GM18507 (cell line): ENCODE measurements at regions not wholly inside any gene's neighbourhood (a gene's known extent, or its start where the extent isn't known, plus 50 kb on each side); places are given as distances from the start of the nearest gene placed in this dataset.
"Not testable (repeated sequence)": the region's sequence is repeated elsewhere in the genome, so short reads cannot be mapped to it uniquely, and the experiment has no call there.

Experiments
- DNase-seq: peaks from one replicate; pipeline ENCODE4 v3.0.0; 2011; ENCODE audit warnings: low read depth; ENCODE audit not compliant: insufficient read length; ENCODE audit errors: extremely low spot score
- FAIRE-seq: peaks from 2 replicates; lab custom pipeline; 2011; peaks lifted over from hg19 to GRCh38; lab: Jason Lieb, UNC

DNA sequence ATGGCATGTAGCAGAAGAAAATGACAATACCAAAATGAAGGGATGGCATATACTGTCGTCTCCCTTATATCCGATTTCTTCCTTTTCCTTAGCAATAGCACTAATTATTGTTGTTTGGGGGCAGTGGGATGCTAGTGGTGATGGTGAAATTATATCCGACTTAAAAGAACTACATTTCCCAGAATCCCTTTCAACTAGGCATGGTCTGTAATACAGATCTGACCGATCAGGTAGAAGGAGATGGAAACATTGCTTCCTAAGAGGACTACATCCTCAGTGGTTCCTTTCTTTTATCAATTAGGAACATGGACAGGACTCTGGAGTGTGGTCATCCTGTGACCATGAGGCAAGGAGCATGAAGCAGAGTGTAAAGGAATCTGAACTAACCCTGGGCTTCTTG lies 532.6 kb downstream of the CBLN4 start:
- FAIRE-seq (no peak), DNase-seq (no peak)

DNA sequence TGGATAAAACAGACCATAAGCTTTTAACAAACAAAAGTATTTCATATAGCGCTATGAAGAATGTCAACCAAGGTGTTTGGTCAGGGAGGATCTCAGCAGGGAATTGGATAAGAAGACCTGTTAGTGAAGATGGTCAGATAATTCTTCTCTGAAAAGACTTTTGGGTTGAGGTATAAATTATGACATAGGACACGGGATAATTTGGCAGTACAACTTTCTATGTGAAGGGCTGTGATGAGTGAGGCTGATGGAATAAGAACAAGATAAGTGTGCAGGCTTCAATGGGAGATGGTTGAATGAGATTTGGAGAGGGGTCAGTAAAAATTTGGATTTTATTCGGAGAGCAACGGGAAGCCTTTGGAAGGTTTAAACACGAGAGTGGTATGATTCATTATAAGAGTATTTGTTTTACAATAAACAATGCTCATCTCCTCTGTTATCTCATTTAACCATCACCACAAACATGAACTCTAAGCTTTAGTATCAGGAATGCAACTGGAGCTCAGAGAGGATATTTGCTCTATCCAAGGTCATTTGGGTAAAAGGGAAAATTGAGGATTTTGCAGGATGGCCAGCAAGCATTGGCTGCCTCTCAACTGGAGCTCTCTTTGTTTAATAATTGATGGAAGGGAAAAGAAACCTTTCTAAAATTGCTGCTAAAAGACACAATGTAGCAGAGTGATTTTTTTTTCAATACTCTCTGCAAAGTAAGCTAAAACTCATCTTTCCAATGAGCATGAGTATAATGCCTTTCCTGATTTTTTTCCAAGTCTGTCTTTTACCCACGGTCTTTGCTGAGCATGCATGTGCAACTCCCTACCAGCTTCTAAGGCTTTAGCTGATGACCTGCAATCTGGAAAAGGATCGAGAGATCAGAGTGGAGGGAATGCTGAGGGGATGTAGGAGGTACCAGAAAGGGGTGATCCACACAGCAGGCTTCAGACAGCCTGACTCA lies 534.0 kb downstream of the CBLN4 start:
- FAIRE-seq = no peak
- no peak for DNase-seq

DNA sequence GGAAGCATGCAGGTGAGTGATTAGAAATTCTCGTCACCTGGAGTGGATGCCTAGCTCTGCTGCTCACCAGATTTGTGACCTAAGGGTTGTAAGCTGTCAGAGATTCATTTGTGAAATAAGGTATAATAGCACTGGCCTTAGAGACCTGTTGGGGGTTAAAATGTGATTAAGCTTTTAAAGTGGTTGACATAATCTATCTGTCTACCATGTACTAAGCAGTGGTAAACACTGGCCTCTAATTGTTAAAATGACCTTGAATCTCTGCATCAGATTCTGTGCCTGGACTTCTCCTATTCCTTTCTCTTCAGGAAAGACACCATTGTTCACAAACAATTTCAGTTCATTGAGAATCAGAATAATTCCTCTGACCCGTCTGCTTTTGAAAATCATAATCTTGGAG lies 536.2 kb downstream of the CBLN4 start:
- FAIRE-seq (no peak), DNase-seq (no peak)

DNA sequence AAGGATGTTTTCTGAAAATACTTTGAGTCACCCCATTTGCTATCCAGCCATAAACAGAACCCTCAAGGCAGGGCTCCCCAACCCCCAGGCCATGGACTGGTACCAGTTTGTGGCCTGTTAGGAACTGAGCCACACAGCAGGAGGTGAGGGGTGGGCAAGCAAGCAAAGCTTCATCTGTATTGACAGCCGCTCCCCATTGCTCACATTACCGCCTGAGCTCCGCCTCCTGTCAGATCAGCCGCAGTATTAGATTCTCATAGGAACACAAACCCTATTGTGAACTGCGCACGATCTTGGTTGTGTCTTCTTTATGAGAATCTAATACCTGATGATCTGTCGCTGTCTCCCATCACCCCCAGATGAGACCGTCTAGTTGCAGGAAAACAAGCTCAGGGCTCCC lies 543.8 kb downstream of the CBLN4 start:
- no peak for DNase-seq
- no peak for FAIRE-seq

DNA sequence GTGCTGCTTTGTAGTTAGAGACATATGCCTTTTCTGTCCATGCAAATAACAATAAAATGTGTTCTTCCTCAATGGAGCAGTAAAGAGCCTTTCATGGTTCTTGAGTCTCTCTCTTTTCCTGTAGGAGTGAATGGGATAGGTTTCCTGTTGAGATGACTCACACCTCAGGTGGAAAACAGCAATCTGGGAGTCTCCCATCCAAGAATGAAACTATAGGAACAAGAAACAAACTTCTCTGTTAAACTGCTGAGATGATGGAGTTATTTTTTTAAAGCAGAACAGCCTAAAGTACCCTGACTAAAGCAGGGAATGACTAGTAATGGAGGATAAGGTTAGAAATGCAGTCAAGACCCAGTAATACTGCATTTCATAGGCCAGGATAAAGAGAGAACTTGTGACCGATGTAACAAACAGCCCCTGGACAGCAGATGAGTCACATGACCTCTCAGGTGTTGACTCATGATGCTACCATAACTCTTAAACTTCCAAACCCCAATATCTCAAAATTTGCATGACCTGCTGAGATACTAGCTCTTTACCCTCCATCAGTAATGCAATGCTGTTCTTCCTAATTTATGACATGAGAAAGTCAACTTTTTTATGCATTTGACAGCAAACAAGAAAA lies 548.9 kb downstream of the CBLN4 start:
- FAIRE-seq (no peak), DNase-seq (no peak)

DNA sequence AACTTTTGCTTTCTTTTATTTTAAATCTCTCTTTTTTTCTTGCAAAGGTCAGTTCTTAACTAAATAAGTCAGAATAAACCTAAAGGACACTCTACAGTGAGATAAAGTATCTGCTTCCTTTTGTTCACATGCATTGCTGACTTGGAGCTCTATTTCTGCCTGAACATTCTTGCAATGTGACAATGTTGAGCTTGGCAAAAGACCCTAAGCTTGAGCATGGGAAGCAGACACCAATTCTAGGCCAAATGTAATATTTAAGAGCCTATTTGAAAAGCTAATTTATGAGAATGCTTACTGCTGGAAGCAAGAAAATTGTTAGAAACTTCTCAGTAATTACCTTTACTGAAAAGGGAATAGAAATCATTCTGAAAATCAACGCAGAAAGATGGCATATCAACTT lies 556.2 kb downstream of the CBLN4 start:
- no peak for DNase-seq
- FAIRE-seq = no peak

DNA sequence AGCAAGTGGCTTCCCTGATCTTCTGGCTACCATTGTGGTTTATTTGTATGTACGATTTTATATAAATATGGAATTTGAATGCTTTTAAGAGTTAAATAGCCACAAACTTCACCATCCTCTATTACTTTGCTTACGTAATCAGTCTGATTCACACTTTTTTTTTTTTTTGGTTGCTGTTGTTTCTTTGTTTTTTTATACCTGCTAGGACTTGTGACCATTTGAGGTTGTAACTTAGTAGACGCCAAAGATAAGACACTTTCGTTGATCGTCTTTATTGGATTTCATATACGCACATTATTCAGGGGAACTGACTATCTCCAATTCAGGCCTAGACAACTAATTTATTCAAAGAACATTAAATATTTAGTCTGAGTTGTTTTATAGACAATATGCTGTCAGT lies 559.0 kb downstream of the CBLN4 start:
- FAIRE-seq (no peak), DNase-seq (no peak)

DNA sequence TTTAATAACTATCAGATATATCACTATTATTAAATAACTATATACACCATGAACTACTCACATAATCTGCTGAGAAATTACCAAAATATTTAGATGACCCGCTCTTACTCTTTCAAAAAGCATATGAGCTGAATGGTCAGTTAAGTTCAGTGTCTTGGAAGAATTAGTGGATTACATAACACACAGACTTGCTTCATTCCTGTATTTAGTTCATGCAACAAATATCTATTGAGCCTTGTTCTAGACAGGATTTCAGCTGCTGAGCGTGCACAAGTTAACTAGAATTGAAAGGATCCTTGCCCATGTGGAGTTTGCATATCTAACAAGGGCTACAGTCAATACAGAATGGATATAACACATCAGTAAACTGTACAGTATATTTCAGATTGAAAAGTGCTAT lies 566.2 kb downstream of the CBLN4 start:
- no peak for FAIRE-seq
- DNase-seq = no peak

DNA sequence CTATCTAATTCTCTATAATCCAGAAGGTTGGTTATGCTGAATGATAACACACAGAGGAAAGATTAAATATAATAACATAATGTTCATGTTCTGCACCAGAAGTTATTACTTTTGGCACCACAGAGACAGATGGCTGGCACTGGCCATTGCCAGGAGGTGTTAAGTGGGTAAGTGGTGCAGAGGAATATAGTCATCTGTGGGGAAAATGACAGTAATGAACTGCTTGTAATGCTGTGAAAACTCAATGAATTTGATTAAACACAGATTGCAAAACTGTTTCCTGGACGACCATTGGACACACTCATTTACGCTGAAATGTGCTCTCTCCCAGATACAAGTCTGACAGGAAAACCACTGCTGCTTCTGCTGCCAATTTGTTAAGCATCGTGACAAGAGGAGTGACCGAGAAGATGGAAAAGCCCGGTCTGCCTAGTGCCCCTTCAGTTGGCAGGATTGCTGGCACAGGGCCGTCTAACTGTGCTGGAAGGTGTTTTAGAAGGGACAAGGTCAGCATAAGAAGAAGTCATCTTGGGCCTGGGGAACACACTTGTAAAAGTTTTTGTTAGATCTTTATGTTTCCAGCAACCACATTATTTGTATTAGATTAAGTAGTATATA lies 567.4 kb downstream of the CBLN4 start:
- FAIRE-seq = no peak

DNA sequence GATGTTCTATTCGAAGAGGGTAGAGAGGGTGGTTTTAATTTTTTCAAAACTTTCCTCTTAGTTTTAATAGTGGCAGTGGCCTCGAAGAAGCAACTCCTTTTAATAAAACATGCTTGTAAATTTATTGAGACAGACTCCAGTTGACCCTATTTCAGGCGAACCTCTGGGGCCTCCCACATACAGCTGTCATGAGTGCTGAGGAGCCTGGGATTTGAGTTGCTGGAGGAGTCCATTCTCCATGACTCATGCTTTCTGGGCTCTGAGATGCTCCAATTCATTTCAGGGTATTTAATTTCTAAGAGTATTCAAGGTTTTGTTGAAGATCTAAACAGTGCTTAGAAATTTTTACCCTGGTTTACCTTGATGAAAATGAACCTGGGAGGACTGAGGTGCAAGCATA lies 580.4 kb downstream of the CBLN4 start:
- DNase-seq (no peak), FAIRE-seq (no peak)

More for the DNA sequence above, 567.4 kb downstream of the CBLN4 start:
- no peak for DNase-seq

DNA sequence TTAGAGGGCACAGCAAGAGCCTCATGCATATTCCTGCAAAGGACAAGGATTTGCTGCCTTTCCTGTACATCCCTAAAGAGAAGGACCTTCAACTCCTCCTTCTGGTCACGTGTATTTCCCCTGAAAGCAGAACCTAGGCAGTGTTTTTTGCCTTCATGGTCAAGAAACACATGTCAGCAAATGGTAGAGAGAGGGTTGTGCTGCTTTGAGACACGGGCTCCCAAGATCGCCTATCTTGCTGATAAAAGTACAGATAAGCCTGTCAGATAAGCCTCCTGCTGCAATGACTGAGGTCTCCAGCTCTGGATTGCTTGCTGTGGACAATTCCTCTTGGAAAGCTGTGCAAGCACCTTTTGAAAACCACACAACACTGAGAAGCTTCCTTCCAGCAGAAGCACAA lies 580.8 kb downstream of the CBLN4 start:
- no peak for DNase-seq
- FAIRE-seq = no peak

DNA sequence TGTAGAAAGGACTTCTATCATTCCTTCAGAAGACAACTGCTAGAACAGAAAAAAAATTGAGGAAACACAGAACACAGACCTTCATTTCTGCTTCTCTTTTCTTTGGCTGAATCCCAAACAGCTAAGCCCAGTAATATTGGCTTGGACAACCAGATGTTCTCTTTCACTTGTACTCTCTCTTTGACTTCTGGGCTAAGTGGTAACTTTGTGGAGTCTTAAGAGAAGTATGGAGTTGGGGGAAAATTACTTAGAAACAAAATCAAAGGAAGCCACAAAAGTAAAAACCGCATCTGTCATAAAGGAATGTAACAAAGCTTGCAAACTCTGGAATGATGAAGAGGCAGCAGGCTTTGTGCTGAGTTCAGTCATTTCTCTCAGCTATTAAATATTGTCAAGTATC lies 587.5 kb downstream of the CBLN4 start:
- DNase-seq (no peak), FAIRE-seq (no peak)

DNA sequence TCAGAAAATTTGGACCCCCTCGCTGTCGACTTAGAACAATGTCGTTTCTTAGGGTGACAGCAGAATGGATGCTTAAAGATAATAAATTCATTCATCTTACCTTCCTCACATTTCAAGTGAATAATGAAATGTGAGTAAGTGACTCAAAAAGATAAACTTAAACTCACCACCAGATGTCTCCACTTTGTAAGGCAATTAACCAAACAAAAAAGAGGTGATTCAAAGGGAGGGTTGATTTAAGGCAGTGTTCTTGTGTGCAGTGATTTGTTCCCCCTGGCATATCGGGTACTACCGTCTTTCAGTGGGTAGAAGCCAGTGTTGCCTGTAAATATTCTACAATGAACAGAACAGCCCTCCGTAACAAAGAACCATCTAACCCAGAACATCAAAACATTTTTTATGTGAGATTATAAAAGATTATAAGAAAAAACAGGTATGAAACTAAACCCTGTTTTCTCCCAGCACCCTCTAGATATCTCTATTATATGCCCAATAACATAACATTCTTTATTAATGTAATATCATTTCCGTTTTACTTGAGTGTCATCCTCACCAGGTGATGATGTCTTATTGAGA lies 589.7 kb downstream of the CBLN4 start:
- no peak for FAIRE-seq
- DNase-seq = no peak

DNA sequence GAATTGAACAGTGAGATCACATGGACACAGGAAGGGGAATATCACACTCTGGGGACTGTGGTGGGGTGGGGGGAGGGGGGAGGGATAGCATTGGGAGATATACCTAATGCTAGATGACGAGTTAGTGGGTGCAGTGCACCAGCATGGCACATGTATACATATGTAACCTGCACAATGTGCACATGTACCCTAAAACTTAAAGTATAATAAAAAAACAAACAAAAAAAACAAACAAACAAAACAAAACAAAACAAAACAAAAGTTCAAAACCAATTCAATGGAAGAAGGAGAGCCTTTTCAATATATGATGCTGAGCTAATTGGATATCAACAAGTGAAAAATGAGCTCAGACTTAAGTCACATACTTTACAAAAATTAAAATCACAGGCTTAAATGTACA lies 592.8 kb downstream of the CBLN4 start:
- FAIRE-seq, DNase-seq: not testable (repeated sequence)

DNA sequence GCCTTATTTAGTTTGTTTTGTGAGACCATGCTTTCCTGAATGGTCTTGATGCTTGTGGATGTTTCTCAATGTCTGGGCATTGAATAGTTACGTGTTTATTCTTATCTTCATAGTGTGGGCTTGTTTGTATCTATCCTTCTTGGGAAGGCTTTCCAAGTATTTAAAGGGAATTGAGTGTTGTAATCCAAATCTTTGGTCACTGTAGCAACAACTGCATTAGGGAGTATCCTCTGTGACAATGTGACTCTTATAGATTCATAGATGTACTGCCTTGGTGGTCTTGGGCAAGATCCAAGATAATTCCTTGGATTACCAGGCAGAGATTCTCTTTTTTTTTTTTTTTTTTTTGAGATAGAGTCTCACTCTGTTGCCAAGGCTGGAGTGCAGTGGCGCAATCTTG lies 598.4 kb downstream of the CBLN4 start:
- DNase-seq (no peak), FAIRE-seq (no peak)

DNA sequence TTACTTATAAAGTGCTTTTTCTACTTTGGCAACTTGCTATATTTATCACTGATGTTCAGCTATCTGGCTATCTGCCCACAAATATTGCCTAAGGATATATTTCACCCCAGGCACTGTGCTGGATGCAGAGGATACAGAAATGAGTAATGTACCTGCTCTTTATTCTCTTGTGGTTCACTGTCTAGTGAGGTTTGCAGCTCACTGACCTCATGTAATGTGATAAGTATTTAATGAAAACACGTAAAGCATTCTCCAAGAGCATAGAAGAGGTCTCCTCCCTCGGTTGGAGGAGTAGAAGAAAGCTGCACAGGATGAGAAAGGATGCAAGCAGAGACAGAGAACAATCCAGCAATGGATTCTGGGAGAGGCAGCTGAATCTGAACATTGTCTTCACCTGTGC lies 610.7 kb downstream of the CBLN4 start:
- FAIRE-seq (no peak), DNase-seq (no peak)

DNA sequence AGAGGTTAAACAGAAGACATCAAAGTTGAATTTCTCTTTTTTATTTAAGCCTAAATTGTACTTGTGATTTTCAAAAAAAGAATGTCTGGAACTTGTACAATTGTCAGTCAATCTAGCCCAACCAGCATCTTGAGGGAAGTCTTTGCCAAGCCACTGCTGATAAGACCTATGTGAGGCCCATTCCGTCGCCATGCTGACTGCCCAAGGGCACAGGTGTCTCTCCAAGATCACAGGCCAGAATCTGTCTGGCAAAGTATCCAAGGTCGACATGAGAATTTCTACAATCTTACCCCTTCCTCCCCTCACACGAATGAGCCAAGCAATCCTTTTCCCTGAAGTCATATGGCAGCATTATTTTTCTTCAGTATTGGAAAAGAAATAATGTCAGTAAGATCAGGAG lies 614.5 kb downstream of the CBLN4 start:
- FAIRE-seq = no peak

DNA sequence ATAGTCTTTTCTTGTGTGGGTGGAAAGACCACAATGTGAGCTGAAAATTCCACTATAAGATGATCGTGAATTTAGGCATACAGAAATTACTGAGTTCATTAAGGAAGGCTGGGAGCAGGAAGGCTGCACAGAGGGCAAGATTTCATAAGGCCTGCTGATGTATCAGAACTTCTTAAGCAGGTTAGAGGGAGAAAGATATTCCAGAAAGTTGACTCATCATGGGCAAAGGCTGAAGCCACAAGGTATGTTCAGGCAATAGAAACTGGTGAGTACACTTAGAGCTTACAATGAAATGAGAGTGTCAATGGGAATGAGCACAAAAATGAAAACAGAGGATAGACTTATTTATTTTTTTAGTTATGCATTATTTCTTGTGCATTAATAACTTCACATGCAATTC lies 618.6 kb downstream of the CBLN4 start:
- DNase-seq (no peak), FAIRE-seq (no peak)

More for the DNA sequence above, 614.5 kb downstream of the CBLN4 start:
- DNase-seq = no peak

DNA sequence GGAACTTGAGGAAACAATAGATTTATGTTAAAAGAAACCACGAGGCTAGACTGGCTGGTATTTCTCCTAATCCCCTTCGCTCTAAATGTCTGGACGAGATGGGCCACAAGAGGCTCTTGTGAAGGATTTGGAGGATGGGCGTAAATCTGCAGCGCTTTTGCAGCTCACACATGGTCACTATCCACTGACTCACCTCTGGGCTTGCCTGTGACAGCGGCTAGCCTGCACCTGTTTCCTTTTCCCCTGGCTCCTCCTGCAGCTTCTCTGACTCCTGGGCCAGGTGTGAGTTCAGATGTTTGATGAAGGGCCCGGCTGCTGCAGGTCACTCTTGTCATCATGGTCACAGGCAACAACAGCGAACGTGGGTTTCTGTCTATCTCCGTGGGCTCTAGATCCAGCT lies 629.4 kb downstream of the CBLN4 start:
- DNase-seq (no peak), FAIRE-seq (no peak)

DNA sequence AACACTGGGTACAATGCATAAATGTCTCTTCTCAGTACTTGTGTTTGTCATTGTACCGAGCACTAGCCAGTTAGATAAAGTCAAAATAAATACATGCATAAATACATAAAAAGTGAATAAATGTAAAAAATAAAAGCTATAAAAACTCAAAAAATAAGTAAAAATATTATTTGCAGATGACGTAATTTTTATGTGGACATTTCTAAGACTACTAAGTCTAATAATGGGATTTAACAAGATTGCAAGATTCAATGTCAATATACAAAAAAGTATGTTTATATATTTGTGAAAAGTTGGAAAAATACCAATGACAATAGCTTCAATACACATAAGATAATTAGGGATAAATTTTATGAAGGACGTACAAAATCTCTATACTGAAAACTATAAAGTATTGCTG lies 639.6 kb downstream of the CBLN4 start:
- FAIRE-seq (no peak), DNase-seq (no peak)
